Panc1 (cell line): ENCODE measurements at regions not wholly inside any gene's neighbourhood (a gene's known extent, or its start where the extent isn't known, plus 50 kb on each side); places are given as distances from the start of the nearest gene placed in this dataset.

Experiments
- ATAC-seq: fragments of 200-7000 bp; cut with Tn5 transposase; 2 replicates; pipeline ENCODE4 v1.9.1; 2020; ENCODE audit warnings: mild to moderate bottlenecking, moderate library complexity
- BruUV-seq: library from RNA; stranded (reverse); fragments of 400-500 nt; replicated peaks from 2 replicates; lab custom pipeline; 2021; lab: Mats Ljungman, UMichigan
- CTCF ChIA-PET: fragments of 300-600 bp; sonication (Branson Sonifier 250); formaldehyde crosslinking; loops from one replicate; lab custom pipeline; 2022; ENCODE audit warnings: antibody characterized with exemption; lab: Charles Lee
- POLR2A ChIA-PET: fragments of 300-600 bp; sonication (Branson Sonifier 250); formaldehyde crosslinking; loops from one replicate; lab custom pipeline; 2022; ENCODE audit warnings: antibody characterized with exemption; lab: Charles Lee
- DNase-seq: peaks from one replicate; pipeline ENCODE4 v3.0.0-alpha.2; 2010; ENCODE audit warnings: low read depth, low spot score
- H3K27ac ChIP-seq: 2 replicates; pipeline ENCODE4 v1.5.1; 2011; ENCODE audit warnings: mild to moderate bottlenecking, low read length, inconsistent platforms
- H3K27me3 ChIP-seq: fragments of 200-500 bp; sonication (Bioruptor generic); 2 replicates; pipeline ENCODE4 v1.6.0; 2014; ENCODE audit warnings: low read length, inconsistent platforms; ENCODE audit not compliant: control insufficient read depth, insufficient read depth
- H3K36me3 ChIP-seq: fragments of 200-500 bp; sonication (Bioruptor generic); 2 replicates; pipeline ENCODE4 v1.5.1; 2014; ENCODE audit warnings: inconsistent platforms, mild to moderate bottlenecking, low read length, moderate library complexity; ENCODE audit not compliant: control insufficient read depth, insufficient read depth
- H3K4me1 ChIP-seq: 2 replicates; pipeline ENCODE4 v1.5.1; 2011; ENCODE audit warnings: inconsistent platforms, mild to moderate bottlenecking, low read length, moderate library complexity; ENCODE audit not compliant: control insufficient read depth, insufficient read depth
- H3K4me3 ChIP-seq, 2 experiments: 2 replicates each; pipeline ENCODE4 v1.5.1; 2011 to 2012; ENCODE audit warnings: low read depth in 2 of 2, low read length in 2 of 2, mild to moderate bottlenecking in 2 of 2, inconsistent platforms in 1 of 2, moderate library complexity in 1 of 2
- H3K9me3 ChIP-seq: fragments of 200-500 bp; sonication (Bioruptor generic); 2 replicates; pipeline ENCODE4 v1.5.1; 2014; ENCODE audit warnings: low read depth, mild to moderate bottlenecking, inconsistent platforms, low read length, moderate library complexity; ENCODE audit not compliant: control insufficient read depth, insufficient read depth
- CTCF ChIP-seq: fragments of 450-650 bp; IDR thresholded peaks from 2 replicates; pipeline ENCODE4 v1.5.1; 2017; ENCODE audit warnings: mild to moderate bottlenecking
- POLR2AphosphoS5 ChIP-seq: IDR thresholded peaks from 2 replicates; pipeline ENCODE4 v1.6.1; 2012; ENCODE audit warnings: mild to moderate bottlenecking, low read depth, low read length, moderate library complexity
- SIN3A ChIP-seq: IDR thresholded peaks from 2 replicates; pipeline ENCODE4 v1.6.1; 2012; ENCODE audit warnings: low read depth, mild to moderate bottlenecking, low read length, moderate library complexity, borderline replicate concordance; ENCODE audit not compliant: insufficient read depth
- TCF7L2 ChIP-seq: IDR thresholded peaks from 2 replicates; pipeline ENCODE4 v1.6.1; 2011; ENCODE audit warnings: mild to moderate bottlenecking, low read depth, low read length, inconsistent platforms
- in situ Hi-C: cut with HindIII; loops from 2 replicates; pipeline ENCODE4 v1.10.0; 2016; ENCODE audit warnings: low sequenced_read_pairs, low pct_unique_long_range_greater_than_20kb
- intact Hi-C: fragments of 100-400 bp; cut with micrococcal nuclease; formaldehyde crosslinking; loops from one replicate; pipeline ENCODE4 v1.10.0; 2022; ENCODE audit not compliant: unreplicated experiment
- TF ChIP-seq, protein P1 (sequence below), 2 experiments: IDR thresholded peaks; 2 replicates each; pipeline ENCODE4 v1.6.1; 2011 to 2012; ENCODE audit warnings: low read depth in 2 of 2, control low read depth in 1 of 2, low read length in 1 of 2, mild to moderate bottlenecking in 1 of 2, moderate library complexity in 1 of 2; ENCODE audit not compliant: insufficient read depth in 1 of 2

DNA sequence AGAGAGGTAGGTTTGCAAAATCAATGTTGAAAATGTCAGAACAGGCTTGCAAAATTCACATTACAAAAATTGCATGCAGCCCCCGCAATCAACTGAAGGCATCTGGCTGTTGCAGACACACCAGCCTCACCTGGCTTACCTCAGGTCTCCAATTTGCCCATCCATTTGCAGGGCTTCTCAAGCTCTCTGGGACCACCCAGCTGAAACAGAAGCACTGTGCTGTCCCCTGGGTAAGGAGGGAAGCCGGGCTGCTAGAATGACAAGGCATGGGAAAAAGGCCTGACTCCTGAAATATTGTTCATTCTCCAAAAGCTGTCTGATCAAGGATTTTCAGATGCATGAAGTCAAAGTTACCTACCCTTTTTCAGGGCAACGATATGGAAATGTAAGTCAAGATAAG lies 52.6 kb upstream of the CD93 start:
- intact Hi-C loops (no loop called here), in situ Hi-C loops (no loop called here)
- ATAC-seq (no peak), DNase-seq (no peak)
- H3K9me3 ChIP-seq, result no peaks in the 10 kb centered on the region
- H3K27ac ChIP-seq, result no peak overlapping the region
- peaks cover 3% of the 10 kb centered on the region; the same call in 1 of the 2 replicates for H3K4me1 ChIP-seq
- H3K27me3 ChIP-seq, result no peaks in the 10 kb centered on the region
- POLR2A ChIA-PET, result no interaction called here
- no TSS peak for BruUV-seq
- H3K36me3 ChIP-seq, result no peaks in the 10 kb centered on the region
- no peak overlapping the region for H3K4me3 ChIP-seq
- CTCF ChIA-PET, result no interaction called here
- TF ChIP-seq SIN3A, result no peak
- no peak for TF ChIP-seq POLR2AphosphoS5
- TF ChIP-seq, protein P1, sequence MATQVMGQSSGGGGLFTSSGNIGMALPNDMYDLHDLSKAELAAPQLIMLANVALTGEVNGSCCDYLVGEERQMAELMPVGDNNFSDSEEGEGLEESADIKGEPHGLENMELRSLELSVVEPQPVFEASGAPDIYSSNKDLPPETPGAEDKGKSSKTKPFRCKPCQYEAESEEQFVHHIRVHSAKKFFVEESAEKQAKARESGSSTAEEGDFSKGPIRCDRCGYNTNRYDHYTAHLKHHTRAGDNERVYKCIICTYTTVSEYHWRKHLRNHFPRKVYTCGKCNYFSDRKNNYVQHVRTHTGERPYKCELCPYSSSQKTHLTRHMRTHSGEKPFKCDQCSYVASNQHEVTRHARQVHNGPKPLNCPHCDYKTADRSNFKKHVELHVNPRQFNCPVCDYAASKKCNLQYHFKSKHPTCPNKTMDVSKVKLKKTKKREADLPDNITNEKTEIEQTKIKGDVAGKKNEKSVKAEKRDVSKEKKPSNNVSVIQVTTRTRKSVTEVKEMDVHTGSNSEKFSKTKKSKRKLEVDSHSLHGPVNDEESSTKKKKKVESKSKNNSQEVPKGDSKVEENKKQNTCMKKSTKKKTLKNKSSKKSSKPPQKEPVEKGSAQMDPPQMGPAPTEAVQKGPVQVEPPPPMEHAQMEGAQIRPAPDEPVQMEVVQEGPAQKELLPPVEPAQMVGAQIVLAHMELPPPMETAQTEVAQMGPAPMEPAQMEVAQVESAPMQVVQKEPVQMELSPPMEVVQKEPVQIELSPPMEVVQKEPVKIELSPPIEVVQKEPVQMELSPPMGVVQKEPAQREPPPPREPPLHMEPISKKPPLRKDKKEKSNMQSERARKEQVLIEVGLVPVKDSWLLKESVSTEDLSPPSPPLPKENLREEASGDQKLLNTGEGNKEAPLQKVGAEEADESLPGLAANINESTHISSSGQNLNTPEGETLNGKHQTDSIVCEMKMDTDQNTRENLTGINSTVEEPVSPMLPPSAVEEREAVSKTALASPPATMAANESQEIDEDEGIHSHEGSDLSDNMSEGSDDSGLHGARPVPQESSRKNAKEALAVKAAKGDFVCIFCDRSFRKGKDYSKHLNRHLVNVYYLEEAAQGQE (IDR thresholded peaks at IDR 0.05; ENCODE audit: insufficient read depth in 1 of 2, low read depth in 2 of 2, low read length in 1 of 2), result no peak
- TF ChIP-seq CTCF, result no peak
- TF ChIP-seq TCF7L2, result no peak

GRCh38 chr20:23138226-23138625 lies 52.1 kb upstream of the CD93 start:
- Histone ChIP-seq H3K9me3 (no peaks in the 10 kb centered on the region), H3K4me1 (peaks cover 3% of the 10 kb centered on the region; the same call in 1 of the 2 replicates), H3K27me3 (no peaks in the 10 kb centered on the region), H3K4me3 (no peak overlapping the region), H3K27ac (no peak overlapping the region), H3K36me3 (no peaks in the 10 kb centered on the region)
- in situ Hi-C loops (no loop called here), intact Hi-C loops (no loop called here)
- ChIA-PET POLR2A (no interaction called here), CTCF (no interaction called here)
- ATAC-seq, result no peak
- no peak for DNase-seq
- BruUV-seq, result no TSS peak
- TF ChIP-seq SIN3A, result no peak
- TF ChIP-seq TCF7L2, result no peak
- no peak for TF ChIP-seq CTCF
- TF ChIP-seq, protein P1 (IDR thresholded peaks at IDR 0.05; ENCODE audit: insufficient read depth in 1 of 2, low read depth in 2 of 2, low read length in 1 of 2), result no peak
- no peak for TF ChIP-seq POLR2AphosphoS5
